Cardiac septum (tissue), 1 donor: ENCODE measurements at regions not wholly inside any gene's neighbourhood (a gene's known extent, or its start where the extent isn't known, plus 50 kb on each side); places are given as distances from the start of the nearest gene placed in this dataset.

ENCODE experiments used
- DNase-seq: peaks from one replicate; pipeline ENCODE4 v3.0.0-alpha.2; 2020; ENCODE audit warnings: low spot score
- intact Hi-C: fragments of 100-400 bp; cut with DNase I; formaldehyde crosslinking; loops from one replicate; pipeline ENCODE4 v1.14.0; 2022
- donor health status: DM: no; HTN: no; CAD: no.

GRCh38 chr1:181352695-181353094 lies 130.6 kb upstream of the CACNA1E start:
- DNase-seq, result no peak
- intact Hi-C loops, result no loop called here

GRCh38 chr1:181353526-181353925 lies 129.8 kb upstream of the CACNA1E start:
- no peak for DNase-seq
- intact Hi-C loops, result no loop called here

GRCh38 chr1:181354865-181355264 lies 128.5 kb upstream of the CACNA1E start:
- no peak for DNase-seq
- intact Hi-C loops, result no loop called here

GRCh38 chr1:181356505-181357340 lies 126.6 kb upstream of the CACNA1E start:
- intact Hi-C loops, result no loop called here
- no peak for DNase-seq

GRCh38 chr1:181359012-181359411 lies 124.3 kb upstream of the CACNA1E start:
- no peak for DNase-seq
- intact Hi-C loops, result no loop called here

GRCh38 chr1:181364801-181365200 lies 118.5 kb upstream of the CACNA1E start:
- no peak for DNase-seq
- intact Hi-C loops, result no loop called here

- intact Hi-C loops, result no loop called here
- no peak for DNase-seq
Measured at GRCh38 chr1:181366910-181367309, 116.4 kb upstream of the CACNA1E start.

- intact Hi-C loops, result no loop called here
- DNase-seq, result no peak
Measured at GRCh38 chr1:181369416-181369815, 113.9 kb upstream of the CACNA1E start.

GRCh38 chr1:181383695-181384094 lies 99.6 kb upstream of the CACNA1E start:
- intact Hi-C loops, result no loop called here
- DNase-seq, result no peak

GRCh38 chr1:181386340-181386739 lies 97.0 kb upstream of the CACNA1E start:
- DNase-seq, result no peak
- intact Hi-C loops, result no loop called here

- intact Hi-C loops, result no loop called here
- DNase-seq, result no peak
Measured at GRCh38 chr1:181386951-181387350, 96.4 kb upstream of the CACNA1E start.

GRCh38 chr1:181387702-181388101 lies 95.6 kb upstream of the CACNA1E start:
- intact Hi-C loops, result no loop called here
- no peak for DNase-seq

- no peak for DNase-seq
- intact Hi-C loops, result no loop called here
Measured at GRCh38 chr1:181390410-181391077, 92.8 kb upstream of the CACNA1E start.

GRCh38 chr1:181391301-181391900 lies 91.9 kb upstream of the CACNA1E start:
- intact Hi-C loops, result no loop called here
- no peak for DNase-seq

GRCh38 chr1:181392133-181392532 lies 91.2 kb upstream of the CACNA1E start:
- DNase-seq, result no peak
- intact Hi-C loops, result no loop called here

GRCh38 chr1:181392613-181393220 lies 90.6 kb upstream of the CACNA1E start:
- intact Hi-C loops, result no loop called here
- DNase-seq, result no peak

GRCh38 chr1:181394766-181395165 lies 88.6 kb upstream of the CACNA1E start:
- no peak for DNase-seq
- intact Hi-C loops, result no loop called here

GRCh38 chr1:181396171-181396670 lies 87.1 kb upstream of the CACNA1E start:
- intact Hi-C loops, result no loop called here
- DNase-seq, result no peak

- no peak for DNase-seq
Measured at GRCh38 chr1:181396811-181397210, 86.5 kb upstream of the CACNA1E start.

GRCh38 chr1:181397845-181398244 lies 85.5 kb upstream of the CACNA1E start:
- intact Hi-C loops, result no loop called here
- no peak for DNase-seq

More at GRCh38 chr1:181396811-181397210, 86.5 kb upstream of the CACNA1E start:
- intact Hi-C loops, result no loop called here
